Ishikawa (cell line): ENCODE measurements at regions not wholly inside any gene's neighbourhood (a gene's known extent, or its start where the extent isn't known, plus 50 kb on each side); places are given as distances from the start of the nearest gene placed in this dataset.

Experiments
- CEBPB ChIP-seq: IDR thresholded peaks from 2 replicates; pipeline ENCODE4 v1.6.1; 2012
- CREB1 ChIP-seq: IDR thresholded peaks from 2 replicates; pipeline ENCODE4 v1.6.1; 2012; ENCODE audit warnings: low read depth
- EGR1 ChIP-seq: IDR thresholded peaks from 2 replicates; pipeline ENCODE4 v1.6.1; 2012
- EP300 ChIP-seq: IDR thresholded peaks from 2 replicates; pipeline ENCODE4 v1.6.1; 2012; ENCODE audit warnings: borderline replicate concordance
- FOXM1 ChIP-seq: IDR thresholded peaks from 2 replicates; pipeline ENCODE4 v1.6.1; 2012; ENCODE audit warnings: low read depth, borderline replicate concordance
- NFIC ChIP-seq: IDR thresholded peaks from 2 replicates; pipeline ENCODE4 v1.6.1; 2012
- RAD21 ChIP-seq: IDR thresholded peaks from 2 replicates; pipeline ENCODE4 v1.6.1; 2012; ENCODE audit warnings: low read depth
- TAF1 ChIP-seq: IDR thresholded peaks from 2 replicates; pipeline ENCODE4 v1.6.1; 2012; ENCODE audit warnings: low read depth, mild to moderate bottlenecking
- TCF12 ChIP-seq: IDR thresholded peaks from 2 replicates; pipeline ENCODE4 v1.6.1; 2012; ENCODE audit warnings: low read depth
- TEAD4 ChIP-seq: IDR thresholded peaks from 2 replicates; pipeline ENCODE4 v1.6.1; 2012
- USF1 ChIP-seq: IDR thresholded peaks from 2 replicates; pipeline ENCODE4 v1.6.1; 2012
- YY1 ChIP-seq: IDR thresholded peaks from 2 replicates; pipeline ENCODE4 v1.6.1; 2012; ENCODE audit warnings: low read depth
- ZBTB7A ChIP-seq: IDR thresholded peaks from 2 replicates; pipeline ENCODE4 v1.6.1; 2012; ENCODE audit warnings: low read depth
- TF ChIP-seq, protein P1 (sequence below): IDR thresholded peaks from 2 replicates; pipeline ENCODE4 v1.6.1; 2012
- TF ChIP-seq, protein P2 (sequence below): IDR thresholded peaks from 2 replicates; pipeline ENCODE4 v1.6.1; 2012; ENCODE audit warnings: low read depth, mild to moderate bottlenecking

- no peak for TF ChIP-seq CREB1
- TF ChIP-seq, protein P1, sequence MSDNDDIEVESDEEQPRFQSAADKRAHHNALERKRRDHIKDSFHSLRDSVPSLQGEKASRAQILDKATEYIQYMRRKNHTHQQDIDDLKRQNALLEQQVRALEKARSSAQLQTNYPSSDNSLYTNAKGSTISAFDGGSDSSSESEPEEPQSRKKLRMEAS = no peak
Measured at GRCh38 chr5:38653389-38653788, 96.9 kb upstream of the LIFR start.

- TF ChIP-seq EP300 (no peak), TCF12 (no peak), NFIC (no peak), TEAD4 (no peak), EGR1 (no peak), ZBTB7A (no peak), CEBPB (no peak), CREB1 (no peak), RAD21 (no peak)
- TF ChIP-seq, protein P2, sequence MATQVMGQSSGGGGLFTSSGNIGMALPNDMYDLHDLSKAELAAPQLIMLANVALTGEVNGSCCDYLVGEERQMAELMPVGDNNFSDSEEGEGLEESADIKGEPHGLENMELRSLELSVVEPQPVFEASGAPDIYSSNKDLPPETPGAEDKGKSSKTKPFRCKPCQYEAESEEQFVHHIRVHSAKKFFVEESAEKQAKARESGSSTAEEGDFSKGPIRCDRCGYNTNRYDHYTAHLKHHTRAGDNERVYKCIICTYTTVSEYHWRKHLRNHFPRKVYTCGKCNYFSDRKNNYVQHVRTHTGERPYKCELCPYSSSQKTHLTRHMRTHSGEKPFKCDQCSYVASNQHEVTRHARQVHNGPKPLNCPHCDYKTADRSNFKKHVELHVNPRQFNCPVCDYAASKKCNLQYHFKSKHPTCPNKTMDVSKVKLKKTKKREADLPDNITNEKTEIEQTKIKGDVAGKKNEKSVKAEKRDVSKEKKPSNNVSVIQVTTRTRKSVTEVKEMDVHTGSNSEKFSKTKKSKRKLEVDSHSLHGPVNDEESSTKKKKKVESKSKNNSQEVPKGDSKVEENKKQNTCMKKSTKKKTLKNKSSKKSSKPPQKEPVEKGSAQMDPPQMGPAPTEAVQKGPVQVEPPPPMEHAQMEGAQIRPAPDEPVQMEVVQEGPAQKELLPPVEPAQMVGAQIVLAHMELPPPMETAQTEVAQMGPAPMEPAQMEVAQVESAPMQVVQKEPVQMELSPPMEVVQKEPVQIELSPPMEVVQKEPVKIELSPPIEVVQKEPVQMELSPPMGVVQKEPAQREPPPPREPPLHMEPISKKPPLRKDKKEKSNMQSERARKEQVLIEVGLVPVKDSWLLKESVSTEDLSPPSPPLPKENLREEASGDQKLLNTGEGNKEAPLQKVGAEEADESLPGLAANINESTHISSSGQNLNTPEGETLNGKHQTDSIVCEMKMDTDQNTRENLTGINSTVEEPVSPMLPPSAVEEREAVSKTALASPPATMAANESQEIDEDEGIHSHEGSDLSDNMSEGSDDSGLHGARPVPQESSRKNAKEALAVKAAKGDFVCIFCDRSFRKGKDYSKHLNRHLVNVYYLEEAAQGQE = no peak
- TF ChIP-seq, protein P1 = no peak
Measured at GRCh38 chr5:38655691-38656090, 99.2 kb upstream of the LIFR start.

GRCh38 chr5:38656568-38656967 is 100.1 kb upstream of the LIFR start:
- TF ChIP-seq TCF12 (no peak), YY1 (no peak), FOXM1 (no peak), TAF1 (no peak), ZBTB7A (no peak), RAD21 (no peak), EP300 (no peak), NFIC (no peak), TEAD4 (no peak), EGR1 (no peak), CEBPB (no peak)
- TF ChIP-seq, protein P1 = no peak

GRCh38 chr5:38657020-38657419 is 100.6 kb upstream of the LIFR start:
- TF ChIP-seq CEBPB = no peak
- no peak for TF ChIP-seq TEAD4
- no peak for TF ChIP-seq TAF1
- TF ChIP-seq FOXM1 = no peak
- TF ChIP-seq ZBTB7A = no peak
- TF ChIP-seq EP300 = no peak
- no peak for TF ChIP-seq CREB1

GRCh38 chr5:38660194-38660668 is 103.8 kb upstream of the LIFR start:
- TF ChIP-seq CREB1 = no peak
- TF ChIP-seq ZBTB7A = no peak
- TF ChIP-seq YY1 = peak; percentile 88
- TF ChIP-seq TCF12 = no peak
- TF ChIP-seq, protein P1 = peak; percentile 53

DNA sequence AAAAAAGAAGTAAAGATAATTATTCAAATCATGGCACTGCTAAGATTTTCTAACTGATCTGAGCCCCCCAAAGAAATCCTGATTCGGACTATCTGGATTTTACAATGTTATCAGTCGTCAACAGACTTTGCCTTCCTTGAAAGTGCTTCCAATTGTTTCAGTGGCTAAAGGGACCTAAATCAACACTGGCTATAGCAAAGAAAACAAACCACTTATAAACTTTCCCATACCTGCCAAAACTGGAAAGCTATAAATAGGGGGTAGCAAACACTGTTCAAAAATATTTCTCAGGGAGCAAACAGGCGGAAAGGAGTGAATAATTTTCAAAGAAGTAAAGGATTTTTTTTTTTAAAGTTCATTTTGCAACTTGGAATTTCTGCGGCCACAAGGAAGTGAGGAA is 105.6 kb upstream of the LIFR start:
- TF ChIP-seq USF1 (no peak), NFIC (no peak), EGR1 (no peak), TCF12 (no peak)

GRCh38 chr5:38663249-38663648 is 106.8 kb upstream of the LIFR start:
- no peak for TF ChIP-seq NFIC
- TF ChIP-seq TCF12 = no peak

DNA sequence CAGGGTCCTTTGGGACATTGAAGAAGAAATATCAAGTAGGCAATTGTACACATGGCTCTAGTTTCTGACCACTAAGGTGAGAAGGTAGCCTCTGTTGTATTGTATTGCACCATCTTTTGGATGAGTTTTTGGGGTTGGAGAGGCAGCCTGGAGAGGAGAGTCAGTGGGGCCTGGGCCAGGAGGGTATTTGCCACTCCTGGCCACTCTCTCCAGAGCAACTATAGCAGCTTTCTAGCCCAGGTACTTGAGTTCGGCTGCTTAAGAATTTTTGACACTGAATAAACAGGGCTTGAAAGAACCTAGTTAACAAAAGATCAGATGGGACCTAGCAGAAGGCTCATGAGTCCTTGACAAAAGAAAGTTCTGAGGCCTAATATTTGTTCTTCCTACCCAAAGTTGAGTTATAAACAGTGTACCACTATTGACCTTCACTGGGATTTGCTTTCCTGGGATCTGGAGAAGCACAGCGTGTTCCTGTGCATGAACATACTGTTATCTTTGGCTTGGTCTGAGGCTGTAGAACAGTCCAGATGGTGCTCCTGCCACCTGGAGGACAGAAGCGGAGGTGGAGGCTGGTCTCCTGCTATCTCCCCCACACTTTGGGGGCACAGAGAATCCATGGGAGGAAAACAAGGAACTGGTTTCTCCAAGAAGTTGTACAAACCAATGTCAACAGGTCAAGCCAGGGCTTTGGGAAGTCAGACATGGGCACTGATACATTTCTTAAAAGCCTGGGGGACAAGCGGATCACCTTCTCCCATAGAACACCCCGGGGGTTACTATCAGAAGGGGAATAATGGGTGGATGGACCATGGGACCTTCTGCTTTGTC is 110.4 kb upstream of the LIFR start:
- no peak for TF ChIP-seq YY1
- TF ChIP-seq USF1 = no peak
- peak; percentile 88 for TF ChIP-seq RAD21
- TF ChIP-seq, protein P1 = no peak
- no peak for TF ChIP-seq NFIC
- no peak for TF ChIP-seq CREB1
- no peak for TF ChIP-seq EGR1
